ENCODE measurements at regions not wholly inside any gene's neighbourhood (a gene's known extent, or its start where the extent isn't known, plus 50 kb on each side); places are given as distances from the start of the nearest gene placed in this dataset.
A peak's percentile ranks its signal among the peaks of the same experiment; 100 is the strongest.

DNA sequence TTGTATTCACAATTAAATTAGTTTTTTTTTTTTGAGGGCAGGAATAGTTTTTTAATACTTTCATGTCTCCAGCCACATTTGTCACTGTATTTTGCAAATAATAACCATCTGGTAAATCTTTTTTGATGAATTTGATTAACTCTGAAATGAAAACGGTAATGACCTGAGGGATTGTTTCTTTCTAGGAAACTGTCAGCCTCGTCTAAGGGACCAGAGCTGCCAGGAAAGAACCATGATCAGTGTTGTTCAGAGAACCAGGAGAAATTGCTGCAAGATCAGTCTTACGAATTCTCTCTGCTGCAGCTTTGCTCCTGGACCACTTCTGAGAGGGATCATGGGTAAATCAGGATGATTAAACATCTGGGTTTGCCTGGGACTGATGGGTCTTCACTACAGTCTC is 114.5 kb upstream of the TAF11L2 start:
- Histone ChIP-seq H4K8ac (ENCODE audit: low read depth in 2 of 2, low read length in 2 of 2) (peak overlapping the region in 1 of 2 experiments; percentile 15; a peak in 1 of 4 replicates), H2AFZ (replicated peaks; ENCODE audit: low read length, poor library complexity) (no peak overlapping the region), H2BK120ac (ENCODE audit: low read depth, low read length) (no peak overlapping the region), H3K9me3 (ENCODE audit: control insufficient read depth, insufficient read depth, low read length) (no peaks in the 10 kb centered on the region), H3K14ac (replicated peaks; ENCODE audit: low read depth, low read length) (0 out of 2 replicates have a peak overlapping the region, but pooled peaks have one; percentile 33), H3K27me3 (ENCODE audit: control insufficient read depth, insufficient read depth, low read length) (no peaks in the 10 kb centered on the region), H2BK20ac (ENCODE audit: low read depth, low read length) (no peak overlapping the region), H3K4me1 (ENCODE audit: control insufficient read depth, insufficient read depth, low read length) (peaks cover 16% of the 10 kb centered on the region), H2BK5ac (ENCODE audit: low read depth, low read length, poor library complexity, severe bottlenecking) (no peak overlapping the region), H3K9ac (ENCODE audit: low read depth, low read length) (no peak overlapping the region), H3K56ac (ENCODE audit: extremely low read depth, insufficient read depth, low read length) (no peak overlapping the region), H3K4me3 (ENCODE audit: insufficient read depth, low read depth, low read length) (no peak overlapping the region), H3K4ac (ENCODE audit: low read depth, low read length) (no peak overlapping the region), H4K5ac (ENCODE audit: low read depth, low read length) (no peak overlapping the region), H3K18ac (ENCODE audit: low read depth, low read length) (no peak overlapping the region), H4K20me1 (ENCODE audit: insufficient read depth, low read length) (no peaks in the 10 kb centered on the region), H4K91ac (ENCODE audit: insufficient read depth, low read depth, low read length) (no peak overlapping the region), H3K4me2 (ENCODE audit: low read depth, low read length) (no peak overlapping the region), H3K27ac (ENCODE audit: insufficient read depth, low read length) (no peak overlapping the region), H3K79me1 (ENCODE audit: low read depth in 1 of 2, low read length in 2 of 2) (no peaks in the 10 kb centered on the region), H2BK15ac (ENCODE audit: low read depth, low read length) (no peak overlapping the region), H2AK9ac (replicated peaks; ENCODE audit: low read depth, low read length, poor library complexity) (no peak overlapping the region), H3K9me1 (ENCODE audit: insufficient read depth, low read length) (peaks cover 6% of the 10 kb centered on the region; the same call in 1 of the 2 replicates), H2AK5ac (ENCODE audit: low read depth, low read length) (no peak overlapping the region), H3K23ac (ENCODE audit: low read depth, low read length) (0 out of 2 replicates have a peak overlapping the region, but pooled peaks have one; percentile 15), H3K36me3 (ENCODE audit: control insufficient read depth, insufficient read depth, low read length) (no peaks in the 10 kb centered on the region)
- DNase-seq (no peak), ATAC-seq (ENCODE audit: low read depth) (no peak)
- intact Hi-C loops (cut with micrococcal nuclease) (no loop called here), in situ Hi-C loops (cut with MboI; ENCODE audit: low sequenced_read_pairs) (no loop called here), dilution Hi-C loops (cut with HindIII; ENCODE audit: low sequenced_read_pairs, unreplicated experiment) (no loop called here)
- CTCF ChIA-PET = no interaction called here
- 70% methylated on average over 3 of the region's 3 CpGs; no CpG with 5 or more reads in 1 of the 2 experiments for WGBS, 2 experiments (ENCODE audit: extremely low coverage in 2 of 2, insufficient read length in 1 of 2)
- POLR2A ChIA-PET (ENCODE audit: unreplicated experiment) = no interaction called here
- TF ChIP-seq, protein P1, sequence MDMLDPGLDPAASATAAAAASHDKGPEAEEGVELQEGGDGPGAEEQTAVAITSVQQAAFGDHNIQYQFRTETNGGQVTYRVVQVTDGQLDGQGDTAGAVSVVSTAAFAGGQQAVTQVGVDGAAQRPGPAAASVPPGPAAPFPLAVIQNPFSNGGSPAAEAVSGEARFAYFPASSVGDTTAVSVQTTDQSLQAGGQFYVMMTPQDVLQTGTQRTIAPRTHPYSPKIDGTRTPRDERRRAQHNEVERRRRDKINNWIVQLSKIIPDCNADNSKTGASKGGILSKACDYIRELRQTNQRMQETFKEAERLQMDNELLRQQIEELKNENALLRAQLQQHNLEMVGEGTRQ (IDR thresholded peaks at IDR 0.05; ENCODE audit: low read depth, low read length) = no peak
- BruUV-seq (replicated peaks) = no TSS peak

Data from IMR-90 (cell line).